SK-N-SH treated with all-trans-retinoic acid at 6 μM for 48 hours (cell line): ENCODE measurements at regions not wholly inside any gene's neighbourhood (a gene's known extent, or its start where the extent isn't known, plus 50 kb on each side); places are given as distances from the start of the nearest gene placed in this dataset.

ENCODE experiments used
- BACH2 ChIP-seq: fragments of 250-450 bp; sonication (Bioruptor Pico); IDR thresholded peaks from 2 replicates; pipeline ENCODE4 v1.9.0; 2021; ENCODE audit warnings: mild to moderate bottlenecking, borderline replicate concordance
- CREB5 ChIP-seq: fragments of 250-450 bp; sonication (Bioruptor Pico); IDR thresholded peaks from 2 replicates; pipeline ENCODE4 v1.5.1; 2020; ENCODE audit warnings: low read depth, mild to moderate bottlenecking, moderate library complexity
- GLIS3 ChIP-seq: fragments of 250-450 bp; sonication (Bioruptor Pico); IDR thresholded peaks from 2 replicates; pipeline ENCODE4 v1.5.0; 2020; ENCODE audit warnings: mild to moderate bottlenecking, moderate library complexity
- PATZ1 ChIP-seq: fragments of 250-450 bp; sonication (Bioruptor Pico); IDR thresholded peaks from 2 replicates; pipeline ENCODE4 v1.8.0; 2020; ENCODE audit warnings: mild to moderate bottlenecking, moderate library complexity, borderline replicate concordance
- POU6F1 ChIP-seq: fragments of 250-450 bp; sonication (Bioruptor Pico); IDR thresholded peaks from 2 replicates; pipeline ENCODE4 v1.8.0; 2021; ENCODE audit warnings: low read depth, mild to moderate bottlenecking, moderate library complexity, borderline replicate concordance
- PPARA ChIP-seq: fragments of 250-450 bp; sonication (Bioruptor Pico); IDR thresholded peaks from 2 replicates; pipeline ENCODE4 v1.5.0; 2020; ENCODE audit warnings: mild to moderate bottlenecking, borderline replicate concordance
- RARB ChIP-seq: fragments of 250-450 bp; sonication (Bioruptor Pico); IDR thresholded peaks from 2 replicates; pipeline ENCODE4 v1.8.0; 2021; ENCODE audit warnings: mild to moderate bottlenecking, moderate library complexity
- ZC3H10 ChIP-seq: fragments of 250-450 bp; sonication (Bioruptor Pico); IDR thresholded peaks from 2 replicates; pipeline ENCODE4 v1.5.1; 2021; ENCODE audit warnings: mild to moderate bottlenecking, moderate library complexity

GRCh38 chr15:81942655-81943195 is 103.1 kb downstream of the MEX3B start:
- no peak for TF ChIP-seq ZC3H10
- no peak for TF ChIP-seq POU6F1 (CRISPR knock-in tag)
- TF ChIP-seq BACH2 (CRISPR knock-in tag): no peak
- TF ChIP-seq GLIS3 (CRISPR knock-in tag): no peak
- no peak for TF ChIP-seq RARB (CRISPR knock-in tag)
- no peak for TF ChIP-seq PATZ1 (CRISPR knock-in tag)
- TF ChIP-seq CREB5 (CRISPR knock-in tag): no peak
- TF ChIP-seq PPARA (CRISPR knock-in tag): no peak
